ENCODE measurements at regions not wholly inside any gene's neighbourhood (a gene's known extent, or its start where the extent isn't known, plus 50 kb on each side); places are given as distances from the start of the nearest gene placed in this dataset.
A peak's percentile ranks its signal among the peaks of the same experiment; 100 is the strongest.

DNA sequence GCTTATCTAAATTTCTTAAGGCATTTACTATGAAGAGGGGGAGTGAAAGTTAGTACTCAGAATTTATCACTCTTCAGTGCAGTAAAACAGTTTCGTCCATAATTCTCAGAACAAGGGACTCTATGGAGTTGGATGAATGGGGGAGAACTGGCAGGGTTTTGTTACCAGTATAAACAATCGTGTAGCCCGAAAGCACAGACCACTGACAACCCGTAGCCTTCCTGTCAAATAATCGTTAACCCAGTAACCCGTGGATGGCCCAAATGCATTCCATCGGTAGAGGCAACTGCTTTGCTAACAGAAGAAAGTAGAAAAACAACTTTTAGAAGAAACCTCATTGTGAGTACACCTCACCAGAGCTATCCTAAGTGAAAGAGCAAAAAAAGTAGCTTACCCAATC lies 583.9 kb downstream of the NXPH1 start:
- Histone ChIP-seq H2AFZ (replicated peaks) (no peak overlapping the region), H3K36me3 (no peaks in the 10 kb centered on the region), H3F3A (ENCODE audit: low read depth) (peaks cover 11% of the 10 kb centered on the region), H3K4me3 (no peak overlapping the region), H3K27ac (peak overlapping the region; percentile 25), H3K79me2 (ENCODE audit: low read depth) (no peaks in the 10 kb centered on the region), H3K9me3 (ENCODE audit: low read depth) (no peaks in the 10 kb centered on the region), H4K20me1 (ENCODE audit: low read depth) (no peaks in the 10 kb centered on the region), H3K4me2 (no peak overlapping the region), H3K4me1 (peaks cover 9% of the 10 kb centered on the region), H3K27me3 (no peaks in the 10 kb centered on the region), H3K9ac (no peak overlapping the region)
- no peak for DNase-seq (ENCODE audit: low spot score)
- Mint-ChIP-seq H3K4me1 (peaks cover 4% of the 10 kb centered on the region), H3K27me3 (ENCODE audit: insufficient read depth, low read depth) (peaks cover 7% of the 10 kb centered on the region), H3K27ac (no peak overlapping the region), H3K9me3 (no peaks in the 10 kb centered on the region), H3K4me3 (no peak overlapping the region), H3K36me3 (no peaks in the 10 kb centered on the region)
- TF ChIP-seq EZH2 (IDR thresholded peaks at IDR 0.05) (no peak), EZH2phosphoT487 (IDR thresholded peaks at IDR 0.05) (no peak)
- TF ChIP-seq, protein P1, sequence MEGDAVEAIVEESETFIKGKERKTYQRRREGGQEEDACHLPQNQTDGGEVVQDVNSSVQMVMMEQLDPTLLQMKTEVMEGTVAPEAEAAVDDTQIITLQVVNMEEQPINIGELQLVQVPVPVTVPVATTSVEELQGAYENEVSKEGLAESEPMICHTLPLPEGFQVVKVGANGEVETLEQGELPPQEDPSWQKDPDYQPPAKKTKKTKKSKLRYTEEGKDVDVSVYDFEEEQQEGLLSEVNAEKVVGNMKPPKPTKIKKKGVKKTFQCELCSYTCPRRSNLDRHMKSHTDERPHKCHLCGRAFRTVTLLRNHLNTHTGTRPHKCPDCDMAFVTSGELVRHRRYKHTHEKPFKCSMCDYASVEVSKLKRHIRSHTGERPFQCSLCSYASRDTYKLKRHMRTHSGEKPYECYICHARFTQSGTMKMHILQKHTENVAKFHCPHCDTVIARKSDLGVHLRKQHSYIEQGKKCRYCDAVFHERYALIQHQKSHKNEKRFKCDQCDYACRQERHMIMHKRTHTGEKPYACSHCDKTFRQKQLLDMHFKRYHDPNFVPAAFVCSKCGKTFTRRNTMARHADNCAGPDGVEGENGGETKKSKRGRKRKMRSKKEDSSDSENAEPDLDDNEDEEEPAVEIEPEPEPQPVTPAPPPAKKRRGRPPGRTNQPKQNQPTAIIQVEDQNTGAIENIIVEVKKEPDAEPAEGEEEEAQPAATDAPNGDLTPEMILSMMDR (IDR thresholded peaks at IDR 0.05), result no peak

DNA sequence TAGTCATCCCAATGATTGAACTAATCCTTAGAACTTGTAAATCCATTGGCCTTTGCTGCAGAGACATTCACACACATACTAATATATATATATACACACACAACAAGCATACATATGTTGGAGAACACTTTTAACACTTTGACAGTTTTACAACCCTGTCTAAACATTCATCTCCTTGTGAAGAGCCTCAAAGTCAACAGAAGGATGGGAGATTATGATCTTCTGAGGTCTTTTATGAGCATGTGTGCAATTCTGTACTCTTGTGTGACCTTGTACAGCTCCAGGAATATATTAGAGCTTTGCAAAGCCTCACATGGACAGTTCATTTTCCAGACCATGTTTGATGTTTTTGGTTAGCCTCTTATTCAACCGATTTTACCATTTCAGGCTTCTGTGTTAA lies 589.0 kb downstream of the NXPH1 start:
- Histone ChIP-seq H3K9ac (no peak overlapping the region), H3K27ac (no peak overlapping the region), H3K4me2 (no peak overlapping the region), H4K20me1 (ENCODE audit: low read depth) (no peaks in the 10 kb centered on the region), H3K9me3 (ENCODE audit: low read depth) (no peaks in the 10 kb centered on the region), H3K4me1 (no peaks in the 10 kb centered on the region), H3F3A (ENCODE audit: low read depth) (peaks cover 4% of the 10 kb centered on the region), H3K27me3 (no peaks in the 10 kb centered on the region), H3K36me3 (no peaks in the 10 kb centered on the region), H2AFZ (replicated peaks) (no peak overlapping the region), H3K79me2 (ENCODE audit: low read depth) (no peaks in the 10 kb centered on the region), H3K4me3 (no peak overlapping the region)
- Mint-ChIP-seq H3K27me3 (ENCODE audit: insufficient read depth, low read depth) (peaks cover 7% of the 10 kb centered on the region), H3K4me3 (no peak overlapping the region), H3K4me1 (no peaks in the 10 kb centered on the region), H3K36me3 (no peaks in the 10 kb centered on the region), H3K27ac (no peak overlapping the region), H3K9me3 (no peaks in the 10 kb centered on the region)
- TF ChIP-seq EZH2phosphoT487 (IDR thresholded peaks at IDR 0.05) (no peak), EZH2 (IDR thresholded peaks at IDR 0.05) (no peak)
- no peak for DNase-seq (ENCODE audit: low spot score)

DNA sequence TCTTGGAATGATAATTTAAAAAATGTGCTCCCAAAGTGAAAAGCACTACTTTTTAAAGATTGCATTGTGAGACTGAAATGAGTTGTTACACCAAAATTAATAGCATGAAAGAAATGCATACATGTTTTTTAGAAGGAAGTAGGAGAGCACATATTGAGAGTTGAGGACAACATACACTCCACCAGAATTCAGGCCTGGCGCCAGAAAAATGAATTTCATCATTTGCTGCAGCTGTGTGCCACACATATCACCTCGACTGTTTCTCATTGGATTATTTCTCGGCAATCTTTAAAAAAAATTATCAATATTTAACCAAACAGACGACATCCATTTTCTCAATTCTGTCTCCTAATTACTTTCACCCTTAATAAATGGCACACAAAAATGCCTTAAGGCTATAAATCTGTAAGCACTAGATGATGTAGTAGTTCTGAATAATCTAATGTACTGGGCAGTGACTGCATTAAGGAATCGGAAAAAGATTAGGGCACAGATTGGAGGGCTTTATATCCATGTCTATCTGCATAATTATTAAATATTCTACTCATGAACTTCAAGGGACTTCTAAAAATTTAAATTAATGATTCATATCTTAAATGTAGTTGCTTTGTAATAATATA lies 590.4 kb downstream of the NXPH1 start:
- Histone ChIP-seq H3F3A (ENCODE audit: low read depth) (no peaks in the 10 kb centered on the region), H3K79me2 (ENCODE audit: low read depth) (no peaks in the 10 kb centered on the region), H4K20me1 (ENCODE audit: low read depth) (no peaks in the 10 kb centered on the region), H3K9me3 (ENCODE audit: low read depth) (no peaks in the 10 kb centered on the region), H3K4me2 (no peak overlapping the region), H3K27ac (no peak overlapping the region), H3K27me3 (no peaks in the 10 kb centered on the region), H2AFZ (replicated peaks) (no peak overlapping the region), H3K36me3 (no peaks in the 10 kb centered on the region), H3K4me3 (no peak overlapping the region), H3K4me1 (no peaks in the 10 kb centered on the region), H3K9ac (no peak overlapping the region)
- Mint-ChIP-seq H3K9me3 (no peaks in the 10 kb centered on the region), H3K27me3 (ENCODE audit: insufficient read depth, low read depth) (peaks cover 2% of the 10 kb centered on the region), H3K27ac (no peak overlapping the region), H3K4me3 (no peak overlapping the region), H3K4me1 (no peaks in the 10 kb centered on the region), H3K36me3 (no peaks in the 10 kb centered on the region)
- no peak for DNase-seq (ENCODE audit: low spot score)
- TF ChIP-seq, protein P1 (IDR thresholded peaks at IDR 0.05), result no peak
- TF ChIP-seq EZH2 (IDR thresholded peaks at IDR 0.05), result no peak
- no peak for TF ChIP-seq EZH2phosphoT487 (IDR thresholded peaks at IDR 0.05)

DNA sequence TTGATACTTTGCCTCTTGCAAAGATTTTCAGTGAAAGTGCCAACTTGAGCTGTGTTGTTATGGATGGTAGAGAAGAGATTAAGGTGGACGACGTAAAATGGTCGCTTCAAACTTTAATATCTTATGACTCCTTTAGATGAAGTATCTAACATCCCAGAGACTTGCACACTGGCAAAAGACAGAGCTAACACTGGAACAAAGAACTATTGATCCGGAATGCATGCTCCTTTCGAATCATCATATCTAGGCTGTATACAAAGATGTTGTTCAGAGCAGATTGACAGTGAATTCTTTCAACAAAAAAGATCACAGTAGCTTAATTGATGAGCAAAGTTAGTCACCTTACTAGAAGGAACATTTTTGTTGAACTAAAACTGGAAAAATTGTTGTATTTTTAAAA lies 592.7 kb downstream of the NXPH1 start:
- no peaks in the 10 kb centered on the region for H3K36me3 Mint-ChIP-seq
- Histone ChIP-seq H3K36me3 (no peaks in the 10 kb centered on the region), H3K9me3 (ENCODE audit: low read depth) (no peaks in the 10 kb centered on the region), H3K4me3 (no peak overlapping the region), H3K27me3 (no peaks in the 10 kb centered on the region), H4K20me1 (ENCODE audit: low read depth) (no peaks in the 10 kb centered on the region), H3K79me2 (ENCODE audit: low read depth) (no peaks in the 10 kb centered on the region), H3F3A (ENCODE audit: low read depth) (no peaks in the 10 kb centered on the region), H3K9ac (no peak overlapping the region), H3K4me2 (no peak overlapping the region), H2AFZ (replicated peaks) (no peak overlapping the region), H3K4me1 (no peaks in the 10 kb centered on the region), H3K27ac (no peak overlapping the region)
- no peaks in the 10 kb centered on the region for H3K4me1 Mint-ChIP-seq
- no peak overlapping the region for H3K4me3 Mint-ChIP-seq
- DNase-seq (ENCODE audit: low spot score), result no peak
- TF ChIP-seq EZH2phosphoT487 (IDR thresholded peaks at IDR 0.05), result no peak
- TF ChIP-seq, protein P1 (IDR thresholded peaks at IDR 0.05), result no peak
- no peak for TF ChIP-seq EZH2 (IDR thresholded peaks at IDR 0.05)
- H3K27ac Mint-ChIP-seq, result no peak overlapping the region
- H3K27me3 Mint-ChIP-seq (ENCODE audit: insufficient read depth, low read depth), result no peaks in the 10 kb centered on the region
- no peaks in the 10 kb centered on the region for H3K9me3 Mint-ChIP-seq
